Immature natural killer cell (primary cell): ENCODE measurements at regions not wholly inside any gene's neighbourhood (a gene's known extent, or its start where the extent isn't known, plus 50 kb on each side); places are given as distances from the start of the nearest gene placed in this dataset.

Experiments used
- DNase-seq, 3 donors: peaks; one replicate each; pipeline ENCODE4 v3.0.0; 2022; ENCODE audit warnings: mixed read lengths in 1 of 3
- H3K27ac Mint-ChIP-seq, 6 donors: one replicate each; pipeline ENCODE4 v1.8.0; 2020; ENCODE audit warnings: mixed read lengths in 6 of 6, mild to moderate bottlenecking in 5 of 6, inconsistent platforms in 4 of 6, moderate library complexity in 3 of 6
- H3K27me3 Mint-ChIP-seq, 3 donors: one replicate each; pipeline ENCODE4 v1.8.0; 2020 to 2021; ENCODE audit warnings: low read depth in 3 of 3, mild to moderate bottlenecking in 3 of 3, mixed read lengths in 3 of 3, moderate library complexity in 3 of 3, inconsistent platforms in 1 of 3
- H3K36me3 Mint-ChIP-seq, 3 donors: one replicate each; pipeline ENCODE4 v1.8.0; 2020; ENCODE audit warnings: mixed read lengths in 3 of 3, inconsistent platforms in 2 of 3, mild to moderate bottlenecking in 2 of 3
- H3K4me1 Mint-ChIP-seq, 2 donors: one replicate each; pipeline ENCODE4 v1.8.0; 2020; ENCODE audit warnings: inconsistent platforms in 2 of 2, mild to moderate bottlenecking in 2 of 2, mixed read lengths in 2 of 2, moderate library complexity in 1 of 2
- H3K4me3 Mint-ChIP-seq, 5 donors: one replicate each; pipeline ENCODE4 v1.8.0; 2020; ENCODE audit warnings: mild to moderate bottlenecking in 5 of 5, mixed read lengths in 5 of 5, inconsistent platforms in 3 of 5, moderate library complexity in 3 of 5
- H3K9me3 Mint-ChIP-seq, 6 donors: one replicate each; pipeline ENCODE4 v1.8.0; 2020; ENCODE audit warnings: mild to moderate bottlenecking in 6 of 6, mixed read lengths in 6 of 6, inconsistent platforms in 4 of 6, moderate library complexity in 3 of 6

DNA sequence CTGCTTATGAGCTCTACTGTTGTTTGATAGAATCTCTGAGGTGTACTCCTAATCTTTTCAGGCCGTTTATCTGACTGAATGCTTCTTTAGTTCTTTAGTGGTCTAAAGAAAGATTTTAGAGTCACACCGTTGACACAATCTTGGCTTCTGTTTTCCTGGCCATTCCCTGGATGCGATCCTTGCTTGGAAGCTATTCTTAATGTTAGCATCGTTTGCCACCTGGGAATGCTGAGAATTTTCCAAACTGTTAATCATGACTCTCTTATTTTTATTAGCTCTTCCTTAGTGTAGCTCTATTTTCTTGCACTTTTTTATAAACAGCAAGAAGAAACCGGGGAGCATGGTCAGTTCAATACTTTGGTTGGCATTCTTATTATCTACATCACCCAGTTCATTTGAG, 281.0 kb upstream of the PCDH20 start:
- no peaks in the 10 kb centered on the region for H3K4me1 Mint-ChIP-seq
- DNase-seq, result no peak
- no peak overlapping the region for H3K4me3 Mint-ChIP-seq
- H3K27me3 Mint-ChIP-seq, result peaks cover 0 to 2% (median 0%) of the 10 kb centered on the region in 3 donors
- H3K27ac Mint-ChIP-seq, result no peak overlapping the region
- no peaks in the 10 kb centered on the region for H3K36me3 Mint-ChIP-seq
- peaks cover 6 to 40% (median 18%) of the 10 kb centered on the region in 6 donors for H3K9me3 Mint-ChIP-seq

DNA sequence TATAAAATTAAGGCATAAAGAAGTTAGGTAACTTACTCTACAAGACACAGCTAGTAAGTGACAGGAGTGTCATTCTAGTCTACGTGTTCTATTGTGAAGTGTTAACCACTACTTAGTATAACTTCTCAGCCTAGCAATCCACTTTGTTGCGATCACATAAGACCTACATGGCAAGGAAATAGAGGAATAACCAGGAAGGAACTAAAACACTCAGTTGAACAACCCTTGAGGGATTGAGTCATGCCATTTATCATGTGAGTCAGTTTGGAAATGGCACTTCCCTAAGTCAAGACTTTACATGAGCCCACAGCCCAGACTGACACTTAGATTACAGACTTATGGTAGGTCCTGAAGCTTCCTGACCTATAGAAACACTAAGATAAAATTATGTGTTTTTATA, 279.5 kb upstream of the PCDH20 start:
- Mint-ChIP-seq H3K9me3 (peaks cover 2 to 36% (median 20%) of the 10 kb centered on the region in 6 donors), H3K27me3 (peaks cover 0 to 2% (median 1%) of the 10 kb centered on the region in 3 donors), H3K4me1 (no peaks in the 10 kb centered on the region), H3K27ac (no peak overlapping the region), H3K36me3 (no peaks in the 10 kb centered on the region), H3K4me3 (no peak overlapping the region)
- no peak for DNase-seq

DNA sequence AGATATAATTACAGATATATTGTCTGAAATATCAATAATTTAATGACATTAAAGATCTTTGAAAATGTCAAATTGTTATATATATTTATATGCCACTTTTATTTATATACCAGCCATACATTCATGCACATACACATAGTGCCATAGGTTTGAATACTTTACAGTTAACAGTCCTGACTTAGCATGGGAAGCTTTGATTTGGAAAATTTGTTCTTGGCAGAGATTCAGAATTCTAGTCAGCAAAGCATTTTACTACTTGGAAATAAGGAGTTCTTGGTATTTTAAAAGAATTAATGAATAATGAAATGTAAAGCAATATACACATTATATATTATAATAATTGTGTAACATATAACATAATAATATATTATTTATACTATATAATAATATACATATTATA, 277.0 kb upstream of the PCDH20 start:
- Mint-ChIP-seq H3K36me3 (no peaks in the 10 kb centered on the region), H3K27ac (no peak overlapping the region), H3K27me3 (peaks cover 0 to 4% (median 1%) of the 10 kb centered on the region in 3 donors), H3K4me3 (no peak overlapping the region), H3K4me1 (no peaks in the 10 kb centered on the region), H3K9me3 (peaks cover 10 to 43% (median 22%) of the 10 kb centered on the region in 6 donors)
- DNase-seq, result no peak

DNA sequence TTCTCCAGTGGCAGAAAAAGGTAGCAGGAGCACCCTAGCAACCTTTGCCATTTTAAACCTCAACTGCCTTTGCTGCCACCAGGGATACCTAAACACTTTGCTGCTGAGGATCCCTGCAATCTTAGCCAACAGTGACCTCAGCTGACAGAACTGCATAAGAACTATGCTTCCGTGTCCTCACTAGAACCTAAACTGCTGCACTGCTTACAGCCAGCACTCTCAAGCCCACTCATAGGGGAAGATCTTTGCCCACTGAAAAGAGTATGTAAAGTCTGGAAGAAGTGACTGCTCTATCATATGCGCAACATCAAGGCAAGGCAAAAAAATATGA, 270.0 kb upstream of the PCDH20 start:
- H3K27me3 Mint-ChIP-seq, result peaks cover 0 to 2% (median 2%) of the 10 kb centered on the region in 3 donors
- no peaks in the 10 kb centered on the region for H3K36me3 Mint-ChIP-seq
- H3K27ac Mint-ChIP-seq, result no peak overlapping the region
- no peak for DNase-seq
- H3K4me3 Mint-ChIP-seq, result no peak overlapping the region
- H3K9me3 Mint-ChIP-seq, result peaks cover 18 to 72% (median 41%) of the 10 kb centered on the region in 6 donors
- no peaks in the 10 kb centered on the region for H3K4me1 Mint-ChIP-seq

DNA sequence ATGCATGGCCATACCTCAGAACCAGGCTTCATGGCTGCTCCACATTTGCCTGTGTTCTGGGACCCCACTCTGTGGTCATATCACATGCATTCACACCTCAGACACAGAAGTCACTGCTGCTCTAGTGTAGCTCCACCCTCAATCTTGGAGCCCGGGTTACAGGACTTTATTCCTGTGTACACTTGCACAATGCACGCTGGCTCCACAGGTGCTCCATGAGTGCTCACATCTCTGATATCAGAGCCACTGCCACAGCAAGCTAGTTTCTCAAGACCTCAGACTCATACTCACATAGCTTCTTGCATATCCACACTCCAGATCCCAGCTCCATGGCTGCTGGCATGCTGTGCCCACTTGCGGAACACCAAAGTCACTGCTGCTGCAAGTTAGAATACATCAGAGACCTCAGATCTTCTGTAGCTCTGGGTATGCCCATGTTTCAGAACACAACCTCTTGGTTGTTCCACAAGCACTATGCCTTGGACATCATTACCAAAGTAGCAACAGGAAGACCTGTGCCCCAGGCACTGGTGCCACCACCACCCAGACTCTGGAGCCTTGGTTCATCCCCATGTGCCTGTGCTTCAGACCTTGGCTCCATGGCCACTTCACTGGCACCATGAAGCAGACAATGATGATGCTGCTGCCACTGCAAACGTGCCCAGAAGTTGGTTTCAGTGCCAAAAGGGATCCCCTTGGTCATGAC, 269.5 kb upstream of the PCDH20 start:
- peaks cover 17 to 72% (median 42%) of the 10 kb centered on the region in 6 donors for H3K9me3 Mint-ChIP-seq
- H3K27ac Mint-ChIP-seq, result no peak overlapping the region
- no peak overlapping the region for H3K4me3 Mint-ChIP-seq
- peaks cover 0 to 2% (median 2%) of the 10 kb centered on the region in 3 donors for H3K27me3 Mint-ChIP-seq
- no peaks in the 10 kb centered on the region for H3K36me3 Mint-ChIP-seq
- no peak for DNase-seq
- H3K4me1 Mint-ChIP-seq, result no peaks in the 10 kb centered on the region

DNA sequence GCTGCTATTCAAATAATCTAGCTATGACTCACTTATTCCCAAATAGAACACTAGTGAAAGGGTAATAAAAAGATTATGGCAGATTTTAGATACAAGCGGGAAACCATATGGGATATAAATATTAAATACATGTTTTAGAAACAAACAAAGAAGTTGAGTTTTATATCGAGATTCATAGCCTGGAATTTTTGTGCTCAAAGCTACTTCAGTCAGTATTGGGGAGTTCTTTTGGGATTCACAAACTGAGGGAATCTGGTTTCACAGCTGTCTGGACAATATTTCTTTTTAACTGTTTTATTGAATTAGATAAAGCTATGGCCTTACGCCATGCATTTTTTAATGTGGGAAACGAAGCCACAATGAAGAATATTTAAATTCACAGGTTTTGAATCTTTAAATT, 257.1 kb upstream of the PCDH20 start:
- no peaks in the 10 kb centered on the region for H3K36me3 Mint-ChIP-seq
- H3K27me3 Mint-ChIP-seq, result no peaks in the 10 kb centered on the region
- H3K4me3 Mint-ChIP-seq, result no peak overlapping the region
- no peaks in the 10 kb centered on the region for H3K4me1 Mint-ChIP-seq
- H3K27ac Mint-ChIP-seq, result no peak overlapping the region
- H3K9me3 Mint-ChIP-seq, result peaks cover 9 to 45% (median 22%) of the 10 kb centered on the region in 6 donors
- no peak for DNase-seq

DNA sequence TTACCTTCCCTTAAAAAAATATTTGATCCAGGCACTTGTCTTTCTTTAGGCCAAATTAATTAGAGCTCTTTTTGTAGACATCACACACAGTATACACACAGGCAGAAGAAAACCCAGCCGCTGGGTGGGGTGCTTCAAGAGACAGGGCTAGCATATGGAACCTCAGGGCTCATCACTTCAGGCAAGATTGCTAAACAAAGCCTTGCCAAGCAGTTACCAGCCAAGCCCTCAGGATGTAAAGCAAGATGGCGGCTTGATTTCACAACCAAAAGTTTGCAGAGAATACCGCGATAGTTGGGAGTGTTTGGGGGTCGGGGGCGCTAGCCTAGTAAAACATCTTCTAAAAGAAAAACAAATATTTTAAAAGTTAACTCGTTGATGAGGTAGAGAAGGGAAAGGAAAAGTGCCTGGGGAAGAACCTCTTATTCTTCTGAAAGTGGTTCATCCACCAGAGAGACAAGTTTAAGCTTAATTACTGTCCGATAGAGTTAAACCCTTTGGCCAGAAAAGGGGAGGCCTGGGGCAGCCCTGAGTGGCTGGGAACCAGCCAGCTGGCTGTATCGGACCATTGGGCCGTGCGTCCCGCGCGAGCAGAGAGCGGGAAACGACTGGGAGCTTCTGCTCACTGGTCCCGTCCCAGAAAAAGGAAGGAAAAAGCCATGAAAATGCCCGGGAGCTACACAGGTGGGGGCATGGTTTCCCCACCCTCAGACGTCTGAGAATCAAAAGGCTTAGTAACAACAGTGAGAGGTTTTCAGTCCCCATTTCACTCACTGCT, 254.9 kb upstream of the PCDH20 start:
- Mint-ChIP-seq H3K36me3 (no peaks in the 10 kb centered on the region), H3K4me1 (no peaks in the 10 kb centered on the region), H3K27ac (no peak overlapping the region), H3K4me3 (no peak overlapping the region), H3K27me3 (no peaks in the 10 kb centered on the region), H3K9me3 (peaks cover 9 to 51% (median 25%) of the 10 kb centered on the region in 6 donors)
- DNase-seq, result no peak

DNA sequence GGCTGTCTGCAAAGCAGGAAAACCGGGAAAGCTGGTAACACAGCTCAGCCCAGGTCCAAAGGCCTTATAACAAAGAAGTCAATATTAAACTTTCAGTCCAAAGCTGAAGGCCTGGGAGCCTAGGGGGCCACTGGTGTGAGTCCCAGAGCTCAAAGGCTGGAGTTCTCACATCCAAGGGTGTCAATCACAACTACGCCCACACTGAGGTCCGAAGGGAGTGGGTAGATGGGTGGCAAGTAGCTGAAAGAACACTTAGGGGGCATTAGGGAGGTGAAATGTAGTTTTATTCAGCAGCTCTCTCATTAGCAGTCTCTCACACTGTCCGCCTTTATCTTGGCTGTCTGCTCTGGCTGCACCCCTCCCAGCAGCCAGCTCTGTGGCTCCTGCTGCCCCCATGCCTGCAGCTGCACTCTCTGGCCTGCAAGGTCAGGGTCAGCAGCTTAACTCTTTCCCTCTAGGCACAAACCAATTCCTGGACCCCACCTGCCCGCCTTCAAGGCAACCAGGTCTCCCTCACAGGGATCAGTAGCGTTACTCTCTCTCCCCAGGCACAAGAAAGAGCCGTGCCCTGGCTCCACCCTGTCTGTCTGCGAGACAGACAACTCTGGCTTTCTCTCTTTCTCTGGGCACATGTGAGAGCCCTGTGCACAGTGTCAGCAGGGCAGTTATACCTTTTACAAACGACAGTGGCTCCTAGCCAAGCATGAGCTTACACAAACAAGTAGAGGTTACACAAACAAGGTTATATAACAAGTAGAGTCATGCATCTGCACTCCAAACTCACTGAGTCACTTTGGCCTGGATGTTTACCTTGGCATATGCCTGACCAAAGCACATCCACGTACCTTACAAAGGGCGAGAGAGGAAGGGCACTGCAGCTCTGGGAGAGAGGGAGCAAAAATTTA, 249.4 kb upstream of the PCDH20 start:
- Mint-ChIP-seq H3K4me3 (no peak overlapping the region), H3K4me1 (no peaks in the 10 kb centered on the region), H3K27ac (no peak overlapping the region), H3K9me3 (peaks cover 11 to 58% (median 36%) of the 10 kb centered on the region in 6 donors), H3K27me3 (no peaks in the 10 kb centered on the region), H3K36me3 (no peaks in the 10 kb centered on the region)
- no peak for DNase-seq

DNA sequence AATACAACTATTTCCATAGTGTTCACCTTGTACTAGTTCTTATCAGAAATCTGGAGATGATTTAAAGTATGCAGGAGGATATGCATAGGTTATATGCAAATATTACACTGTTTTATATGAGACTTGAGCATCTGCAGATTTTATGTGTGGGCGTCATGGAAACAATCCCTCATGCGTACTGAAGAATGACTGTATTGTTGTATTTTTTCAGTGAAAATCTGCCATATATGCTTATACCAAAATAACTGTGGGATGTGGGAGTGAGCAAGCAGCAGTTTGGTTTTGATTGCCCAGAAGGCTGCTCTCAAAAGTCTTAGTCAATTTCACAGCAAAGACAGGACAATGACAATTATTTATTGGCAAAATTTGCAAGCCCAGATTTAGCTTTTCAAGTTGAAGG, 238.8 kb upstream of the PCDH20 start:
- Mint-ChIP-seq H3K4me1 (no peaks in the 10 kb centered on the region), H3K27me3 (peaks cover 0 to 2% (median 1%) of the 10 kb centered on the region in 3 donors), H3K27ac (no peak overlapping the region), H3K36me3 (no peaks in the 10 kb centered on the region), H3K4me3 (no peak overlapping the region), H3K9me3 (peaks cover 14 to 48% (median 32%) of the 10 kb centered on the region in 6 donors)
- no peak for DNase-seq

DNA sequence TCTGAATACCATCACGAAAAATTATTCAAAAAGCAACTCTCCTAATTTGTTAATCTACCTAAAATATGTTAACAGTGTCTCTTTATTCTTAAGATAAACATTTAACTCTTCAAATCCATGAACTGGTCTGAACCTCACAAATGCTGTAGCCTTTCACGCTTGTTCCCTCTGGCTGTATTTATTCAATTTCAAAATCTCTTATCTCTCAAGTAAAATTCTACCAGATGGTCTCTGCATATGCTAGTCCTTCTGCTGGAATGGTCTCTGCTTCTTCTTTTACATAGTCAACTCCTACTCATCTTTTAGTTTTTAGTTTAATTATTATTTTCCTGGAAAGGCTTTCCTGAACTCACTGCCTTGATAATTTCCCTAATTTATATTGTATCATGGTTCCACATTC, 232.9 kb upstream of the PCDH20 start:
- Mint-ChIP-seq H3K27me3 (peaks cover 0 to 1% (median 0%) of the 10 kb centered on the region in 3 donors), H3K27ac (no peak overlapping the region), H3K4me3 (no peak overlapping the region), H3K36me3 (no peaks in the 10 kb centered on the region), H3K4me1 (no peaks in the 10 kb centered on the region), H3K9me3 (peaks cover 9 to 50% (median 27%) of the 10 kb centered on the region in 6 donors)
- DNase-seq, result no peak

DNA sequence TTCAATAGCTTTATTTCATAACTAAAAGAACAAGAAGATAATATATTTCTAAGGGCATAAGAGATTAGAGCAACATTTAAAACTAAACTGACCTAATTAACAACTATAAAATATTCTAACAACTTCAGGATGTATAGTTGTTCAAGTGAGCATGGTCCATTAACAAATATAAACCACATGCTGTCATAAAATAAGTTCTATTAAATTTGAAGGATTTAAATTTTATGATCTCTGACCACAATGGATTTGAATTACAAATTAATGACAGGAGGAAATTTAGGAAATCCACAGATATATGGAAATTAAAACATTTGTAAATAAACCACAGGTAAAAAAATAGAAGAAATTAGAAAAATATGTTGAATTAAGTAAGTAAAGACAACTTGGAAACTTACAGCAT, 196.5 kb upstream of the PCDH20 start:
- Mint-ChIP-seq H3K4me1 (no peaks in the 10 kb centered on the region), H3K27ac (no peak overlapping the region), H3K27me3 (peaks cover 0 to 2% (median 0%) of the 10 kb centered on the region in 3 donors), H3K9me3 (peaks cover 12 to 40% (median 21%) of the 10 kb centered on the region in 6 donors), H3K36me3 (peaks cover 0 to 5% (median 0%) of the 10 kb centered on the region in 3 donors), H3K4me3 (no peak overlapping the region)
- DNase-seq, result no peak

DNA sequence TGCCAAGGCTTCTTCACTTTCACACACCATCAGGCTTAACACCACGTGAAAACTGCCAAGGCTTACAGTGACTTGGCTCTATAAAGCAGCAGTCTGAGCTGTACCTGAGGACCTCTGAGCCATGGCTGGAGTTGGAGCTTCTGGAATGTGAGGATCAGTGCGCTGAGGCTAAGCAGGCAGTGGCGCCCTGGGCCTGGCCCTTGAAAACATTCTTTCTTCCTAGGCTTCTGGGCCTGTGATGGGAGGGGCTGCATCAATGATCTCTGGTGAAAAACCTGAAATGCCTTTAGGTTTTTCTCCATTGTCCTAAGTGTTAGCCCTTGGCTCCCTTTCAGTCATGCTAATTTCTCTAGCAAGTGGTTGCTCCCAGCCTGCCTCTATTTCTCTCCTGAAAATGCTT, 192.5 kb upstream of the PCDH20 start:
- Mint-ChIP-seq H3K27me3 (no peaks in the 10 kb centered on the region), H3K27ac (no peak overlapping the region), H3K4me1 (no peaks in the 10 kb centered on the region), H3K36me3 (peaks cover 0 to 3% (median 0%) of the 10 kb centered on the region in 3 donors), H3K9me3 (peaks cover 7 to 50% (median 30%) of the 10 kb centered on the region in 6 donors), H3K4me3 (no peak overlapping the region)
- DNase-seq, result no peak

DNA sequence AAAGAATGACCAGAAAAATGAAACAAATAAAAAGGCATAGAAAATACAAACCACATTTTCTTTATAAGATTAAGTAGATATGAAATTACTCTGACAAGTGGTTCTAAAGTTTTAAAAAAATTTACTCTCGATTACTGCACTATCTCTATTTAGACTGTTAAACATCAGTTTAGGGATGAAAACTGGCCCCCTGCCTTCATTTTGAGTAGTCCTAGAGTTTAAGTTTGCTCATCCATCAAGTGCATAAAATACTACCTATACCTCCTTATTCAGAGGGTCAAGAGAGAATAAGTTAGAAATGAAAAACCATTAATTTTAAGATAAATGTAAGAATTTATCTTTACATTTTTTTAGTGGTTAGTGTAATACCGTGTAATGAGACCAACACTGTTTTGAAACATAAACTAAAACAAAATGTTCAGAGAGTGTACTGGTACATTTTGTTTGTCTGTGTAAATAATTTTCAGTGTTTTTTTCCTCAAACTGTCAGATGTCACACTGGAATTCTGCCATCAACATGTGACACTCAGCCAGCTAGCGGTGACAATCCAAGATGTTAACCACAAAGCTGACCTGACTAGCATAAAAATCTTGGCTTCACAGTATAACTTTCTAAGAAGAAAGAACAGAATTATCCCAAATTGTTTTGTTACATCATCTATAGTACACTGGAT, 184.8 kb upstream of the PCDH20 start:
- no peak for DNase-seq
- Mint-ChIP-seq H3K27me3 (peaks cover 0 to 1% (median 0%) of the 10 kb centered on the region in 3 donors), H3K36me3 (peaks cover 0 to 3% (median 0%) of the 10 kb centered on the region in 3 donors), H3K9me3 (peaks cover 17 to 48% (median 29%) of the 10 kb centered on the region in 6 donors), H3K4me3 (no peak overlapping the region), H3K4me1 (no peaks in the 10 kb centered on the region), H3K27ac (no peak overlapping the region)
